Stimulated activated CD4-positive, alpha-beta T cell treated with anti-CD3 and anti-CD28 coated beads, Interleukin-12 subunit alpha, Interleukin-12 subunit beta, amount 100 ng/mL, for 48 hours (primary cell): ENCODE measurements at regions not wholly inside any gene's neighbourhood (a gene's known extent, or its start where the extent isn't known, plus 50 kb on each side); places are given as distances from the start of the nearest gene placed in this dataset.

Experiments
- DNase-seq, 3 donors: peaks; one replicate each; pipeline ENCODE4 v3.0.0-alpha.2; 2020; ENCODE audit warnings: low read depth in 2 of 3, low spot score in 1 of 3

DNA sequence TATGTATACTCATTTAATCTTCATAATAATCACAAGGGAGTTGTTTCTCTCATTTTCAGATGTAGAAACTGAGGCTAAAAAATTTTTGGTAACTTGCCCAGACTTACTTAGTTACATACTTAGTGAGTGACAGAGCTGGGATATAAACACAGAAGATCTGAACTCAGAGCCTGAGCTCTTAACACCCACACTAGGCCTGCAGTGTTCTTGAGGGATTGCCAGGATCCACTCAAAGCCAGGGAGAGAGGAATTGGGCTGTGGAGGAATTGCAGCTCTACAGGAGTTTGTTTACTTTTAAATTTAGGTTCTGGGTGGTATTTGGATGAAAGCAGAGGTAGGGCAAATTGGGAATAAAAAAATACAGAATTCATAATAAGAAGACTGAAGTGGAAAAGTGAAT, 515.1 kb upstream of the PLXNA2 start:
- no peak for DNase-seq

DNA sequence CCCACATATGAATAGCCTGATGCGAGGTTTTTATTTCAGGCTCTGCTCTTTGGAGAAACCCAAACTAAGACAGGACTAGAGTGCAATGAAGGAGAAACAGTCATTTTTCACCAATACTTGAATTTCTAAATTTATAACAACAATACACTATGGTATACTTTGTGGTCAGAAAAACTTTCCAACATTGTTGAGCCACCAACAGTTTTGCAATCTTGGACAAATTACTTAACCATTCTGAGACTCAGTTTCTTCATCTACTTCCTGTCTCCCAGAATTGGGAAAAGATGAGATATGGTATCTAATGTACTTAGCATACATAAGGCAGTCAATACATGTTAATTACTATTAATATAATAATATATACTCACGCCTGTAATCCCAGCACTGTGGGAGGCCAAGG, 519.8 kb upstream of the PLXNA2 start:
- no peak for DNase-seq

- DNase-seq, result no peak
Measured at GRCh38 chr1:208766832-208767231, 522.6 kb upstream of the PLXNA2 start.

DNA sequence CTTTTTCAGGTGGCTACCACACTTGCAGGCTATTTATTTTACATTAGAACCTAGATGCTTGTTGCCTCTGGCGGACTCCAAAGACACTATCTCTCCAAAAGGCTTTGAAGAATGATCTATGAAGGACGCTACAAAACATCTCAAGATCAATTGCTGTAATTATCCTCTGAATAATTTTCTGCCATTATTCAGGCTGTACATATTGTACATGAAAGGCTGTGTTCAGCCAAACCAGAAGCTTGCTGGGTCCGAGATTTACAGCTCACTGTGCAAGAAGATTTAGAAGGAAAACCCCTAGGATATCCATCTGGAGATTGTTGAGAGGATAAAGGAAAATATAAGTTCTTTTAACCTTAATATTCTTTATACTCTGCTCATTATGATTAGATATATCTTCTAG, 523.6 kb upstream of the PLXNA2 start:
- DNase-seq, result no peak

DNA sequence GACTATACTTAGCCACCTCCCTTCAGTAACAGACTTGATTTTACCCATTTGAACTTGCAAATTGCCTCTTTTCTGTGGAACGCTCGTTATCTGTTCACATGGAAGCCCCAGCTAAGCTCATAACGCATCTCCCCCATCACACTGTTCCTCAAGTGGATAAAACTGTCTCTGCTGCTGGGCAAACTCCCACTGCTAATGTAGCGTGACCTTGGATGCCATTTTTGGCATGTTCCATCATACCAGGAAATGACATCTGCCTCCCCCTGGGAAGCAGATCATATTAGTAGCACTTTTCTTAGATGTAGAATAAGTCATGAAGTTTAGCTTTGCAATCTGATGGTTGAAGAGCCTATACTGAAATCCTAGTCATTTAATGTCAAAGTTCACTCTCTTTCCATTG, 528.7 kb upstream of the PLXNA2 start:
- DNase-seq, result no peak

DNA sequence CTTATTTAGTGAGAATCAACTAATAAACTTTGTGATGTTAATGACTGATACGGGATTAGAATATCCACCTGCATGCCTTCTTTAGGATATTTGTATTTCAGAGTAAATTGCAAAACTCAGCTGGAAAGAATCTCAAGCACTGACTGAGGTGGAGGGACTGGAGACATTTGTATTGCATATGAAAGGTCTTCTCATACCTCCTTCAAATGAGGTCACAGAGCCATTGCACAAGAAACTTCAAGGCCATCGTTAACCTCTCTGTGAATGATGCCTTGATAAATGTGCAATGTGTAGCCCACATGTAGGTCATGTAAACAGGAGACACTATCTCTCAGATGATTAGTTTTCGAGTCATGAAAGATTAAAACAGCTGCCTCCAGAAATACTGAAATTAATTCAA, 531.7 kb upstream of the PLXNA2 start:
- no peak for DNase-seq

DNA sequence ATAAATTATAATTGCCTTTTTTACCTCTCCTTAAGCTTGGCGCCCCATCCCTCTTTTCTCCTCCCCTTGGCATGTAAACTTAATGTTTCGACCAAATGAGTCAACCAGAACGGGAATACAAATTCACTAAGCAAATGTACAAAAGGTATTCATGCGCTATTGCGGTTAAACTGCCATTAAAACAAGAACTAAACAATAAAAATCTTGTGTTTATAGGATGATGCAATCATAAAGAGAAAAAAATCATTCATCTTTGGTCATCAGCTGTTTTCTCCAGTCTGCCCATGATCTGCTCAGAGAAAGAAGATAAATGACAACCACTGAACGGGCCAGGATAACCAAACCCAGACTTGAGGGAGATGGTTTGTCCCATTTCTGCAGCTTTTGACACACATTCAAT, 534.2 kb upstream of the PLXNA2 start:
- no peak for DNase-seq

DNA sequence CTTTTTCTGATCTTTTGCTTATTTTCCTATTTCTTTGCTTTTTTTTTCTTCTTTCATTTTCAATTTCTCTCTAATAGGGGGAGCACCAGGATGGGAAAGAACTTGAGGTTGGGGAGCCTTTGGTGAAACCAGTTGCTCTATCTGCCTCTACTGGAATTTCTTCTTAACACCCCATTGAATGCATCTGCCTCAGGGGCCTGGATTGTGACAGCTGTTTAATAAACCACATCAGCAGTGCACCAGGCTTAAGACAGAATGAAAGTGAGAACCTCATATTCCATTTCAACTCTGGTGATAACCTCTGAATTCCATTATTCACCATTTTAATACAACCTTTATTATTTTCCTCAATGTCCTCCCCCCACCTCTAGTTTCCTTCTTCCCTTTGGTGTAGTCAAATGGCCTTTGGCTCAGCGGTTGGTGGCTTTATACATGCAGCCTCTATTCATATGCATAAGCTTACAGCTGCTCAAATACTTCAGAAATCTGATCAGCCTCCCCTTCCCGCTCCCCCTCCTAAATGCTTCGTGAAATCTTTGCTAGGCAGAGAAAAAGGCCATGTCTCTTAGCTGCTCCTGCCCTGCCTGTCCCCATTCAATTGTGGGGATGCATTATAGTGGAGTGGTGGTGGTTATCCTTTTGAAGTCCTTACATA, 537.3 kb upstream of the PLXNA2 start:
- DNase-seq, result no peak

DNA sequence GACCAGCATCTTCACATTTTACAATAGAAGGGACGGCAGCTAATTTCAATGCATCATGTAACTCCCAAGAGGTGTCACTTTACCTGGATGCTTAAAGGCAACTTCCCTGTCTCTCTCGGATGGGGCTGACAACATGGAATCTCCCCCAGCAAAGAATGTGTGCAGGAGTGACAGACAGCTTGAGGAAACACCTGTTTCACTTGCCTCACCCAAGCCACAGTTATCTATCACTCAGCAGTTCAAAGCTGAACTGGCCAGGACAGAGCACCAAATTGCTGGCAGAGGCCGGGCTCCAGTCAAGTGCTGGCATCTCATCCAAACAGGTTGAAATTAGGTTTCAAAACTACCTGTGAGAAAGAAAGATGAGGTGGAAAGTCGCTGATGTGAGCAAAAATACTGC, 538.0 kb upstream of the PLXNA2 start:
- DNase-seq, result no peak

DNA sequence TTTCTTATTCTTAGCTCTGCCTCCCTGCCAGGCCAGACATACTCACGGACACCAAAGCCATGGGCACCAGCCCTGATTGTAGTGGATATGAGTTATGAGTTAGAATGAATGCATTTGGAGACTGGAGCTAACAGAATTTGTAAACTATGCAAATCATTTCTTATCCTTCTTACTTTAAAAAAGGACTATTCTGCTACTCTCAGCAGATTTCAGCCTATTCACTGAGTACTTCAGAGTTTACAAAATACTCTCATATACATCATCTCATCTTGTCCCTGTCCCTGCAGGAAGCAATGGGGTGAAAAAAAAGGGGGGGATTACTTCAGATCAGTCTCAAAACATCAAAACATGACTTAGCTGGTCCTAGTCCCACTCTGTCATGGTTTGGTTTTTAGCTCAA, 541.4 kb upstream of the PLXNA2 start:
- DNase-seq, result no peak

- no peak for DNase-seq
Measured at GRCh38 chr1:208787219-208787618, 543.0 kb upstream of the PLXNA2 start.

DNA sequence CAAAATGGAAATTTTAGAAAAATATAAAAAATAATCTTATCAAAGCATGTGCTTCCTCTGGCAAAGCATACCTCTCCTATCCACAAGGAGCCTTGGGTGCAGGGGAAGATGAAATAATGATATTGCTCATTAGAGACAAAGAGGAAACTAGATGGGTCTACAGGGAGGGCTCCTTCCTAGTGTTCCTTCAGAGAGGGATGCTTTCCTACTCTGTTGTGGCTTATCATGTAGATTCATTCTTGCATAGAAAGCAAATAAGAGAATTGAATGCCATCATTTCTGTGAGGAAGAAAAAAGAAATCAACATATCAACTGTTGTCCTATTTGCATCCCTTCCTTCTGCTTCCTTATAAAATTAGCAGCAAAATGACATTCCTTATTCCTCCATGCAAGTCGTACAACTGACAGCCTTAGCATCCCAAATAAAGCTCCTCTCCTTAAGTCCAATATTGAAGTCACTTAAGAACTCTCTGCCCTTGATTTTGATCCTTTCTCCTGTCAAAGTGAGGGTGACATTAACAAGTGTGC, 543.9 kb upstream of the PLXNA2 start:
- DNase-seq, result no peak

DNA sequence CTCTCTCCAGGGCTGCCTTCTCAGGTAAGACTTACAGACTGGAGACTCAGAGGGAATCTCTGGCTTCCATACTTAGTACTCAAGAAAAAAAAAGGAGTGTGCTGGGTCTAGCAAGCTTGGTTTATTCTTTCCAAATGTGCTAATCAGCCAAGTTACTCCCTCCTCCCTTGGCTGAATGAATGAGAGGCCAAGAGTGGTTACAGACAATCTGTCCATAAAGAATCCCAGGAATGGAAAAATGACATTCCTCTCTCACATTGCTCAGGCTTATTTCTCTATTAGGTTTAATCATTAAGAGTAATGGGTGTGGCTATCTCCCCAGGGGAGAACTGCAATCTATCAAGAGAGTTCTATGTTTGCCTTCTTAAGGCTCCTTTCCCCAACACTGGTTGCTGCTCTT, 547.3 kb upstream of the PLXNA2 start:
- no peak for DNase-seq

- DNase-seq, result no peak
Measured at GRCh38 chr1:208793861-208794345, 549.7 kb upstream of the PLXNA2 start.

GRCh38 chr1:208799186-208799585, 555.0 kb upstream of the PLXNA2 start:
- DNase-seq, result no peak

DNA sequence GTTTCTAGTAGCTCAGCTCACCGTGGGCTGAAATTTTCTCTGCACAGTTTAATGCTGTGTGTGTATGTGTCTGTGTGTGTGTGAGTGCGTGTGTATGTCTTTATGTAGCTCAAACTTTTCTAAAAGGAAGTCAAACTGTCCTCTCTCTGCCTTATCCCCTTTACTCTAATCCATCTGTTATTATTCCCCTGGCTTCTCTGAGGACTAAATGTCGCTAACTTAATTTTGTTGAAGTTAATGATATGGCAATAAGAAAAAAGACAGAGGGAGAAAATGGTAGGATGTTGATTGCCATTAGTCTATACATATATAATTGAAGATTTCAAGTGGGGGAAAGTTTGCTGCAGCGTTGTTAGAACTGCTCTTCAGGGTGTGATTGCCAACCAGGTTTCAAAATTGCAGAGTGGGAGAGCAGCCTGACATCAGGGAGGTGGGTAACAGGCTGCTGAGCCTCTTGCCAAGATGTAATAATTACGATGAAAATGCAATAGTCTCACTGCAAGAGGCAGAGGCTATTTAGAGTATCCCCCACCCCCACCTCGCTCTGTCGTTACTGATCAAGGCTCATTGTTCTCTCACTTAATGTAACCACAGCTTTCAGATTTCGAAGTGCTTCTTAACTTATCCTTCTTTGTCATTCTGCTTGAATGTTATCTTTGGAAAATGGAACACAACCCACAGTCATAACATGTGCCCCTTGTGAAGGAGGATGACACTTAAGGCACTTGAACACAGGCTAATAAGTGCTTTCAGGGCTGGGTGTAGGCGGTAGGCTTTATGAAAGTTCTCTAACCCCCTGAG, 559.0 kb upstream of the PLXNA2 start:
- no peak for DNase-seq

- no peak for DNase-seq
Measured at GRCh38 chr1:208807446-208808127, 563.4 kb upstream of the PLXNA2 start.

- DNase-seq, result no peak
Measured at GRCh38 chr1:208808301-208808700, 564.1 kb upstream of the PLXNA2 start.

GRCh38 chr1:208809876-208810275, 565.7 kb upstream of the PLXNA2 start:
- DNase-seq, result no peak

DNA sequence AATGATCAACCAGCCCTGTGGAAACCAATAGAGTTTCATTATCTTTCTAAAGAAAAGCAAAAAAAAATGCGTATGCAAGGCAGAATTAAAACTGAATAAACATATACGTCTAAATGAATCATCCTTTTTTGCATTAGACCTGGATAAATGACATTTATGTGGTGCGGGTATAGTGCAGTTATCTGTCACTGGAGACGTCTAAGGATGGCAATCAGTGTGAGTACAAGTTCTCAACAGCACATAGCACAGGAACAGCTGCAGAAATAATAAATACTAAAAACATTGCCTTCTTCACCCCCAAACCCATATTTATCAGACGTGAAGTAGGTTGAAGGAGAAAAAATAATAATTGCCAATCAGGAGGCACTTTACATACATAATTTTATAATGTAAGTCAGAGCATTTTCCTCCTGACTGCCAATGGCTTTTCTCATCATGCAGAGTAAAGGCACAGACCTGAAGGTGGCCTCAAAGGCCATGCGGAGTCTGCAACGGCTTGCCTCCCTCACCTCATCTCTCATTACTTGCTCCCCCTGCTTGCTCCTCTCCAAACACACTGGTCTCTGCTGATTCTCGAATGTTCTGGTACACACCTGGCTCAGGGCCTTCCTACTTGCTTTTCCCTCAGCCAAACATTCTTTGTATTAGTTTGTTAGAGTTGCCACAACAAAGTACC, 574.7 kb upstream of the PLXNA2 start:
- no peak for DNase-seq

DNA sequence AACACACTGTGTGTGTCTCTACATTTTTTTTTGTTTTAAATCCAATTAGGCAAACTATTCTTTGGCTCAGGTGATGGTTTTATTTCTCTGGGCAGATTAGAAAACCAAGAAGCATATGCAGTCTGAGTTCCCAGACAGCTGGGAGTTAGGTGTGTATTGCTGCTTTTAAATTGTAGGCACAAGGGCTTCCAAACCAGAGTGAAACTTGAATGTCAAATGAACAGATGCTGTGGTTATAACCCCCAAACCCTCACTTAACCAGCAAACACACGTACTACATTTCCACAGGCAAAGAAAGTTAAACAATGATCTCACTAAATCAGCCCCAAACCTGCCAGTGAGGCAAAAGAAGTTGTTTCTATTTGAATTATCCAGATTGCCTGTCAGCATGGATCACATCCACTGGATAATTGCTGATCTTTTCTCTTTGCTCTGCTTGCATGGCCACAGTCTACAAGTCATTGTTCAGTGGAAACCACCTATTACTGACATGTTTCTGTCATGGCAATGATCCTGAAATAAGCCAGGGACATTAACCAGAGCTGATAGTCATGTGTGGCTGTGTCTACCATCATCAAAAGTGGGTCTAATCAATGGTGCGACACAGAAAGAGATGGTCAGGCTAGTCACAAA, 576.5 kb upstream of the PLXNA2 start:
- no peak for DNase-seq
